ENCODE measurements at regions not wholly inside any gene's neighbourhood (a gene's known extent, or its start where the extent isn't known, plus 50 kb on each side); places are given as distances from the start of the nearest gene placed in this dataset.

DNA sequence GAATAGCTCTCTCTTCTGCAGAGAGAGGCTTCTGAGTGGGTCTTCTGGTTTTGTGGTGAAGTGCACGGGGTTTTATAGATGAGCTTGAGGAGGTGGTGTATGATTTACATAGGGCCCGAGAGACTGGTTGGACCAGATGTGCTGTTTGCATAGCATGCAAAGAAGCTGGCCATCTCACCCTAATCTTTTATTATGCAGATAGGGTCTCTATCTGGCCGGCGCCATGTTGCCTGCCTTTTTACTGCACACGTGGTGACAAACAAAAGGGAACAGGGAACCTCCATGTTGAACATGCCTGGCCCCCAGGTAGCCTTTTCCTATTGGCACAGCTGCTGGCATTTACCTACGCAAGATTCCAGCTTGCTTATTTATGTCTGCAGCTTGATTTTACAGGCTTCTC is 473.3 kb upstream of the FAM47C start:
- DNase-seq = no peak
- TF ChIP-seq, protein P1, sequence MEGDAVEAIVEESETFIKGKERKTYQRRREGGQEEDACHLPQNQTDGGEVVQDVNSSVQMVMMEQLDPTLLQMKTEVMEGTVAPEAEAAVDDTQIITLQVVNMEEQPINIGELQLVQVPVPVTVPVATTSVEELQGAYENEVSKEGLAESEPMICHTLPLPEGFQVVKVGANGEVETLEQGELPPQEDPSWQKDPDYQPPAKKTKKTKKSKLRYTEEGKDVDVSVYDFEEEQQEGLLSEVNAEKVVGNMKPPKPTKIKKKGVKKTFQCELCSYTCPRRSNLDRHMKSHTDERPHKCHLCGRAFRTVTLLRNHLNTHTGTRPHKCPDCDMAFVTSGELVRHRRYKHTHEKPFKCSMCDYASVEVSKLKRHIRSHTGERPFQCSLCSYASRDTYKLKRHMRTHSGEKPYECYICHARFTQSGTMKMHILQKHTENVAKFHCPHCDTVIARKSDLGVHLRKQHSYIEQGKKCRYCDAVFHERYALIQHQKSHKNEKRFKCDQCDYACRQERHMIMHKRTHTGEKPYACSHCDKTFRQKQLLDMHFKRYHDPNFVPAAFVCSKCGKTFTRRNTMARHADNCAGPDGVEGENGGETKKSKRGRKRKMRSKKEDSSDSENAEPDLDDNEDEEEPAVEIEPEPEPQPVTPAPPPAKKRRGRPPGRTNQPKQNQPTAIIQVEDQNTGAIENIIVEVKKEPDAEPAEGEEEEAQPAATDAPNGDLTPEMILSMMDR (IDR thresholded peaks at IDR 0.05; ENCODE audit: partially characterized antibody, unreplicated experiment) = no peak
- Mint-ChIP-seq H3K27me3 (ENCODE audit: unreplicated experiment) (no peaks in the 10 kb centered on the region), H3K4me3 (ENCODE audit: unreplicated experiment) (no peak overlapping the region), H3K4me1 (ENCODE audit: low read depth, unreplicated experiment) (peaks cover 6% of the 10 kb centered on the region), H3K36me3 (ENCODE audit: unreplicated experiment) (no peaks in the 10 kb centered on the region), H3K9me3 (ENCODE audit: unreplicated experiment) (no peaks in the 10 kb centered on the region), H3K27ac (ENCODE audit: unreplicated experiment) (no peak overlapping the region)

GRCh38 chrX:36543499-36543898 is 464.7 kb upstream of the FAM47C start:
- DNase-seq = no peak
- H3K9me3 Mint-ChIP-seq (ENCODE audit: unreplicated experiment) = no peaks in the 10 kb centered on the region
- H3K27me3 Mint-ChIP-seq (ENCODE audit: unreplicated experiment) = no peaks in the 10 kb centered on the region
- H3K27ac Mint-ChIP-seq (ENCODE audit: unreplicated experiment) = no peak overlapping the region
- H3K36me3 Mint-ChIP-seq (ENCODE audit: unreplicated experiment) = no peaks in the 10 kb centered on the region
- TF ChIP-seq, protein P1 (IDR thresholded peaks at IDR 0.05; ENCODE audit: partially characterized antibody, unreplicated experiment) = no peak
- no peak overlapping the region for H3K4me3 Mint-ChIP-seq (ENCODE audit: unreplicated experiment)
- no peaks in the 10 kb centered on the region for H3K4me1 Mint-ChIP-seq (ENCODE audit: low read depth, unreplicated experiment)

- Mint-ChIP-seq H3K27me3 (ENCODE audit: unreplicated experiment) (peaks cover 1% of the 10 kb centered on the region), H3K4me3 (ENCODE audit: unreplicated experiment) (no peak overlapping the region), H3K4me1 (ENCODE audit: low read depth, unreplicated experiment) (no peaks in the 10 kb centered on the region), H3K36me3 (ENCODE audit: unreplicated experiment) (no peaks in the 10 kb centered on the region), H3K9me3 (ENCODE audit: unreplicated experiment) (no peaks in the 10 kb centered on the region), H3K27ac (ENCODE audit: unreplicated experiment) (no peak overlapping the region)
- DNase-seq = no peak
- TF ChIP-seq, protein P1 (IDR thresholded peaks at IDR 0.05; ENCODE audit: partially characterized antibody, unreplicated experiment) = no peak
Measured at GRCh38 chrX:36562986-36563385, 445.2 kb upstream of the FAM47C start.

- Mint-ChIP-seq H3K27me3 (ENCODE audit: unreplicated experiment) (no peaks in the 10 kb centered on the region), H3K4me1 (ENCODE audit: low read depth, unreplicated experiment) (no peaks in the 10 kb centered on the region), H3K27ac (ENCODE audit: unreplicated experiment) (no peak overlapping the region), H3K4me3 (ENCODE audit: unreplicated experiment) (no peak overlapping the region), H3K36me3 (ENCODE audit: unreplicated experiment) (no peaks in the 10 kb centered on the region), H3K9me3 (ENCODE audit: unreplicated experiment) (no peaks in the 10 kb centered on the region)
- TF ChIP-seq, protein P1 (IDR thresholded peaks at IDR 0.05; ENCODE audit: partially characterized antibody, unreplicated experiment) = no peak
- DNase-seq = no peak
Measured at GRCh38 chrX:36568946-36569345, 439.2 kb upstream of the FAM47C start.

GRCh38 chrX:36573720-36574119 is 434.4 kb upstream of the FAM47C start:
- DNase-seq = no peak
- peak overlapping the region; percentile 38 for H3K27ac Mint-ChIP-seq (ENCODE audit: unreplicated experiment)
- H3K36me3 Mint-ChIP-seq (ENCODE audit: unreplicated experiment) = no peaks in the 10 kb centered on the region
- H3K4me1 Mint-ChIP-seq (ENCODE audit: low read depth, unreplicated experiment) = peaks cover 6% of the 10 kb centered on the region
- no peaks in the 10 kb centered on the region for H3K9me3 Mint-ChIP-seq (ENCODE audit: unreplicated experiment)
- no peaks in the 10 kb centered on the region for H3K27me3 Mint-ChIP-seq (ENCODE audit: unreplicated experiment)
- H3K4me3 Mint-ChIP-seq (ENCODE audit: unreplicated experiment) = no peak overlapping the region
- TF ChIP-seq, protein P1 (IDR thresholded peaks at IDR 0.05; ENCODE audit: partially characterized antibody, unreplicated experiment) = no peak

Measured in glutamatergic neuron (in vitro differentiated cells).